ENCODE measurements at regions not wholly inside any gene's neighbourhood (a gene's known extent, or its start where the extent isn't known, plus 50 kb on each side); places are given as distances from the start of the nearest gene placed in this dataset.
"Not testable (repeated sequence)": the region's sequence is repeated elsewhere in the genome, so short reads cannot be mapped to it uniquely, and the experiment has no call there.

GRCh38 chr18:41899535-41899934 is 55.5 kb upstream of the PIK3C3 start:
- DNase-seq (ENCODE audit: low read depth, low spot score): no peak

- DNase-seq (ENCODE audit: low read depth, low spot score): no peak
Measured at GRCh38 chr18:41893432-41893831, 61.6 kb upstream of the PIK3C3 start.

- DNase-seq (ENCODE audit: low read depth, low spot score): no peak
Measured at GRCh38 chr18:41887100-41887499, 67.9 kb upstream of the PIK3C3 start.

- no peak for DNase-seq (ENCODE audit: low read depth, low spot score)
Measured at GRCh38 chr18:41886126-41886807, 68.8 kb upstream of the PIK3C3 start.

- DNase-seq (ENCODE audit: low read depth, low spot score): no peak
Measured at GRCh38 chr18:41881285-41881684, 73.7 kb upstream of the PIK3C3 start.

GRCh38 chr18:41879256-41879655 is 75.8 kb upstream of the PIK3C3 start:
- no peak for DNase-seq (ENCODE audit: low read depth, low spot score)

GRCh38 chr18:41875094-41875780 is 79.8 kb upstream of the PIK3C3 start:
- no peak for DNase-seq (ENCODE audit: low read depth, low spot score)

GRCh38 chr18:41873730-41874129 is 81.3 kb upstream of the PIK3C3 start:
- no peak for DNase-seq (ENCODE audit: low read depth, low spot score)

- no peak for DNase-seq (ENCODE audit: low read depth, low spot score)
Measured at GRCh38 chr18:41872206-41872605, 82.8 kb upstream of the PIK3C3 start.

GRCh38 chr18:41871229-41872000 is 83.6 kb upstream of the PIK3C3 start:
- DNase-seq (ENCODE audit: low read depth, low spot score): no peak

- DNase-seq (ENCODE audit: low read depth, low spot score): no peak
Measured at GRCh38 chr18:41870817-41871216, 84.2 kb upstream of the PIK3C3 start.

GRCh38 chr18:41870191-41870590 is 84.8 kb upstream of the PIK3C3 start:
- DNase-seq (ENCODE audit: low read depth, low spot score): no peak

GRCh38 chr18:41865796-41866195 is 89.2 kb upstream of the PIK3C3 start:
- DNase-seq (ENCODE audit: low read depth, low spot score): not testable (repeated sequence)

GRCh38 chr18:41864216-41864615 is 90.8 kb upstream of the PIK3C3 start:
- DNase-seq (ENCODE audit: low read depth, low spot score): no peak

GRCh38 chr18:41862921-41863320 is 92.1 kb upstream of the PIK3C3 start:
- DNase-seq (ENCODE audit: low read depth, low spot score): no peak

GRCh38 chr18:41860987-41861386 is 94.0 kb upstream of the PIK3C3 start:
- DNase-seq (ENCODE audit: low read depth, low spot score): no peak

GRCh38 chr18:41858761-41859555 is 96.1 kb upstream of the PIK3C3 start:
- DNase-seq (ENCODE audit: low read depth, low spot score): no peak

GRCh38 chr18:41853280-41853679 is 101.8 kb upstream of the PIK3C3 start:
- no peak for DNase-seq (ENCODE audit: low read depth, low spot score)

- DNase-seq (ENCODE audit: low read depth, low spot score): no peak
Measured at GRCh38 chr18:41850781-41851180, 104.3 kb upstream of the PIK3C3 start.

GRCh38 chr18:41849632-41850031 is 105.4 kb upstream of the PIK3C3 start:
- no peak for DNase-seq (ENCODE audit: low read depth, low spot score)

GRCh38 chr18:41845563-41845962 is 109.5 kb upstream of the PIK3C3 start:
- DNase-seq (ENCODE audit: low read depth, low spot score): no peak

- DNase-seq (ENCODE audit: low read depth, low spot score): no peak
Measured at GRCh38 chr18:41842886-41843285, 112.1 kb upstream of the PIK3C3 start.
